RCC 7860 (cell line): ENCODE measurements at regions not wholly inside any gene's neighbourhood (a gene's known extent, or its start where the extent isn't known, plus 50 kb on each side); places are given as distances from the start of the nearest gene placed in this dataset.

Experiments
- DNase-seq: peaks from one replicate; pipeline ENCODE4 v3.0.0-alpha.2; 2015; ENCODE audit warnings: low spot score
- FAIRE-seq: peaks from 2 replicates; lab custom pipeline; 2012; peaks lifted over from hg19 to GRCh38; lab: Jason Lieb, UNC

DNA sequence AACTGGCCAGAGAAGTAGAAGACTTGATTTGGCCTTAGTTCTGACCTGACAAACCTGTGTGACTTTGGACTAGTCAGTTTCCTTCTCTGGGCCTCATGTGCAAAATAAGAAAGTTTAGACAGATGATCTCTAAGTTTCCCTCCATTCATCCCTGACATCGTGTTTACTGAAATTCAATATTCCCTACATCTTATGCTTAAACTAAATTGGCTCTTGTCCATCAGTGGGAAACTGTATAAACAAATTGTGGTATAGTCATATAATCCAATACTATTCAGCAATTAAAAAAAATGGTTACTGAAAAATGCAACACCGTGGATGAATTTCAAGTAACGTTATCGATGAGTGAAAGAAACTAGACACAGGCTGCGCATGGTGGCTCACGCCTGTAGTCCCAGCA, 64.4 kb upstream of the HRH1 start:
- no peak for DNase-seq
- no peak for FAIRE-seq

DNA sequence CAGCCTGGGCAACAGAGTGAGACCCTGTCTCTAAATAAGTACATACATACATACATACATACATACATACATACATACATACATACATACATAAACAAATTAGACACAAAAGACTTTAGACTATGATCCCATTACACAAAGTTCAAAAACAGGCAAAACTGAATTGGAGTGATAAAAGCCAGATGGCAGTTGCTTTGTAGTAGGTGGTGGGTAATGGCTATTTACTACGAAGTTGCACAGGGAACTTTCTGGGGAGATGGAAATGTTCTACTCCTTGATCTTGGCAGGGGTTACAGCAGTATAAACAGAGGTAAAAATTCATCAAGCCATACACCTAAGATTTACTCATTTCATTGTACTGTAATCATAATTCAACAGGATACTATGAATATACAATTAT, 63.7 kb upstream of the HRH1 start:
- FAIRE-seq (no peak), DNase-seq (no peak)

DNA sequence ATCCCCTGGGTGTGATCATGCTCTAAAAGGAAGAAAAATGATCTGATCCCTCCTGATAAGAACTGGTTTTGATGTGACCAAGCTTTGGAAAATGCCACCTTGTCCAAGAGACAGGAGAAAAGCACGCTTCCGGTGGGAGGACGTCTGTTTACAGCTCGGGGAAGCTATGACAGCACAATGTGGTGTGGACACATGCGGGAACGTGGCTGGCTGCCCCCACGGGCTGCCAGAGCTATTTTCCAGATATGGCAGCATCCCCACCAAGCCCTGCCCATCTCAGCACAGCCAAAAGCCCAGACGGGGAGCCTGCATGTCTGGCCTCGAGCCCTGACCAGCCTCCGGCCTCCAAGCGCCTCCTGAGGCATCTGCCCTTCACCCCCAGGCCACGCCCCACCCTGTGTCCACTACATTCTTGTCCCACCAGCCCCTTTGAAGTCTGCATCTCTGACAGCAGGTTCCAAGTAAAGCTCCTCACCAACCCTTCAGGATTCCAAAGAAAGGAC, 63.2 kb upstream of the HRH1 start:
- DNase-seq (no peak), FAIRE-seq (no peak)

DNA sequence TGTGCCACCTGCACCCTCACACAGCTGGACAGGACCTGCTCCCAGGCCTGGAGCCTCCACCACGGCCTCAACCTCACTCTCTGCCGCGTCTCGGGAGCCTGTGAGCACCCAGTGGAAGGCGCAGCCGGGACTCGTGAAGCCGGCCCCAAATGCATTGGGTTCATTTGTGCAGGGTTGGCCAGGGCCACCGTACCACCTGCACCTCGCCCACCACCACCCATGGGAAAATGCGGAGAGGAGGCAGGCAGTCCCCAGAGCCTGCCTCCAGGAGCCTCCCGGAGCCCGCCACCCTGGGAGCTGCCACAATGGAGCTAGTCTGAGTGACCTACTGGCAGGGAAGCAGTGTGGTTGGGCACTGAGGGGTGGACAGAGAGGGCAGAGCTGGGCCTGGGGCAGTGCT, 62.5 kb upstream of the HRH1 start:
- no peak for DNase-seq
- no peak for FAIRE-seq

DNA sequence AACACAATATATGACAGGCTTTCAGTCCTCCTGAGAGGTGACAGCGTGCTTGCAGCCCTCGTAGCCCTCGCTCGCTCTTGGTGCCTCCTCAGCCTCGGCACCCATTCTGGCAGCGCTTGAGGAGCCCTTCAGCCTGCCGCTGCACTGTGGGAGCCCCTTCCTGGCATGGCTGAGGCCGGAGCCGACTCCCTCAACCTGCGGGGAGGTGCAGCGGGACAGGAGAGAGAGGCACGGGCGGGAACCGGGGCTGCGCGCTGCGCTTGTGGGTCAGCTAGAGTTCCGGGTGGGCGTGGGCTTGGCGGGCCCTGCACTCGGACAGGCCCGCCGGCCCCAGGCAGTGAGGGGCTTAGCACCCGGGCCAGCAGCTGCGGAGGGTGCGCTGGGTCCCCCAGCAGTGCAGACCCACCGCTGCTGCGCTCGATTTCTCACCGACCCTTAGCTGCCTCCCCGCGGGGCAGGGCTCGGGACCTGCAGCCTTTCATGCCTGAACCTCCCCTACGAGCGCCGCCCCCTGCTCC, 60.4 kb upstream of the HRH1 start:
- DNase-seq (no peak), FAIRE-seq (no peak)

DNA sequence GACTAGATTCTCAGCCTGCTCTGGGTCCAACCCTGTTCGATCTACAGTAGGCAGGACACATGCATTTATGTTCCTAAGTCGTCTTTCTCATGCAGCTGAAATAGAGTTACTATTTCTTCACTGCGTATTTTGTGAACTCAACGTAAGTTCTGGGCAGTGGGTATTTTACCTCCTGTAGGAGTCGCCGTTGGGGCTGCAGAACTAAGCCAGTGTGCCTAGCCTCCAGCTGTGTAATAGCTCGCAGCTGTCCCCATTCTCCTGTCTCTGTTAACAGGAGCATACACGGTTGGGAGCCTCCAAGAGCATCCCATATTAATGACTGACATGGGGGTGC, 58.4 kb upstream of the HRH1 start:
- FAIRE-seq (no peak), DNase-seq (peak; percentile 36)

DNA sequence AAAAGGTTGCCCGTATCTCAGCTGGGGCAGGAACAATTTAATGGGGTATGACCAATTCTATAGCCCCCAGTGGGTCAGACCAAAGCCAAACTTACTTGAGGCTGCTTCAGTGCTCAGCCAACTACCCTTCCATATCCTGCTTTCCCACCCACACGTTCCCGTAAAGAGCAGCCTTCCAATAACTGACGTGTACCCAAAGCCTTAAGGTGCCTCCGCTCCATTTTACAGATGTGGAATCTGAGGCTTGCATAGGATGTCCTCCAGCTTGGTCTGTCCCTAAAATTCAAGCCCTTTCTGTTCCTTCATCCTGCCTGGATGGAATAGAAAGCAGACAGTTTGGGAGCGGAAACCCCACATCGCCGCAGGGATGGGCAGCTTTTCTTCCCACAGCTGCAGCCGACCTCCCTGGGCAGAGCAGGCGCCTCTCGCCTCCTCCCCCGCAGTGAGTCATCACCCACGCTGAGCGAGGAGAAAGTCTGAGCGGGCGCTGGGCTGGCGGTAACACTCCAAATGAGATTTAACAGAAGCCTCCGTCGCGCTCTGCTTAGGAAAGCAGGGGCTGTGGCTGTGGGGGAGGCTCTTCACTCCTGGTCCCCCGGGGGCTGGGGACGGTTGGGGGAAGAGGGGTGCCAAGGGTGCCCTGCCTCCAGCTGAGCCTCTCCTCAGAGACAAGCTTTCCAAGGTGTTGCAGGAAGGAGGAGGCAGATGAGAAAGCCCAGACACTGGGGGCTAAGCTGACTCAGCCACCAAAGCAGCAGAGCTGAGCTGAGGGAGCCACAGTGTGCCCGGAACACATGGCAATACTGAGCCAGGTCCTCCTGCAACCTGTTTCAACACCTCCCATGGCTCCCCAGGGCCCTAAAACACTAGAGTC, 57.8 kb upstream of the HRH1 start:
- peak; percentile 86 for DNase-seq
- peak; percentile 82 for FAIRE-seq

DNA sequence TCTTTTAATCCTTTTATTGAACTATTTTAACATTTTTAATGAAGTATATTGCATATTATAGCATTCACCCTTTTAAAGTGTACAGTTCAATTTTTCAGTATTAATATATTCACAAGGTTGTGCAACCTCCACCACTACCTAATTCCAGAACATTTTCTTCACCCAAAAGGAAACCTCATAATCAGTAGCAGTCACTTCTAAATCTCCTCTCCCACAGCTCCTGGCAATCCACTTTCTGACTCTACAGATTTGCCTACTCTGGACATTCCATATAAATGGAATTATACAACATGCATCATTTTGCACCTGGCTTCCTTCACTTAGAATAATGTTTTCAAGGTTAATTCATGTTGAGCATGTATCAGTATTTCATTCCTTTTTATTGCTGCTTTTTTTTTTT, 55.0 kb upstream of the HRH1 start:
- FAIRE-seq (no peak), DNase-seq (no peak)
